CD1c-positive myeloid dendritic cell (primary cell): ENCODE measurements at regions not wholly inside any gene's neighbourhood (a gene's known extent, or its start where the extent isn't known, plus 50 kb on each side); places are given as distances from the start of the nearest gene placed in this dataset.
A peak's percentile ranks its signal among the peaks of the same experiment; 100 is the strongest.

ENCODE experiments used
- DNase-seq: peaks from one replicate; pipeline ENCODE4 v3.0.0-alpha.2; 2016; ENCODE audit errors: extremely low spot score

DNA sequence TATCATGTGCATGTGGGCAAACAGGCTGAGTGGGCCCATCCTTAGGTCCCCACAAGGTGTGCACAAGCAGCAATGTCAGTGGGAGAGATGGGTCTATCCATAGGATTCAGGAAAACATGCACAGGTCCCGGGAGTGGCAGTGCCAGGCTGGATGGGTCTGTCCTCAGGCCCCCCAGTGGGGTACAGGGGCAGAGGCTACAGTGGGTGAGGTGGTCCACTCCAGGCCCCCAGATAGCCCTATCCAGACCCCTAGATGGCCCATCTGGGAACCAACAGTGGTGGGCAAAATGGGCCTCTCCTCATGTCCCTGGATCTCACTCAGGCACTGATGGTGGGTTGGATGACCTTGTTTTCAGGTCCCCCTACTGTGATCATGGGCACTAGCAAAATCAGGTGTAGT is 277.8 kb upstream of the SYT1 start:
- no peak for DNase-seq

DNA sequence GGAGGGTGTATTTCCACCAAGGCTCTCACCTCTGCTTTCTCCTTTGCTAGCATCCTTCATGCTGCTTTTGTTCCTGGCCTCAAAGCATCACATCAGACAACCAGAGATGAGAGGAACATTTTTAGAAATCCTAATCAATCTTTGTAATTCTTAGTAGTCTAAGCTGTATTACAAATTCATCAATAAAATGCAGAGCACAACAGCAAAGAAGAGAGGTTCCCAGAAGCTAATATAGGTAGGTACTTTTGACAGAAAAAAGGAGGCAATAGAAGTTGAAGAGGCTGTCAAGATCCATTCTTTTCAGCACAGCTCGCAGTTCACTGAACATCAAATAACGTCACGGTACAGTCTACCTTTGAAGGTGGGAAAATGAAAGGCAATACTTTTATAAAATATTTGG is 265.2 kb upstream of the SYT1 start:
- DNase-seq, result no peak

DNA sequence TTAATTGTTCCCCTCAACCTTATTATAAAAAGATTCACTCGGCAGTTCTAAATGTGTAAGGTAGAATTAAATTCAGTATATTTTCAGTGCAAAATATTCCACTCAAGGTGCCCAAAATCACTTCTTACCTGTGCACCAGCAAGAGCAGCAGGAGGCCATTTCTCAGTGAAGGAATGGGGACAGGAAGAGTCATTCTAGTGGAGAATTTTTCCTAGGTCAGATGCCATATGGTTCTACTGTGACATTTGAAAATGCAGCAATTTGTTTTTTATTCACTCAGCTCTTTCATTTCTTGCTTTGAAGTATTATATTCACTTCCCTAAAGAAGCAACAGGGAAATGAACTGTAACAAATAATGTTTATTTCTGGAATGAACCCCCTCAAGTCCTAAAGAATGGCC is 264.0 kb upstream of the SYT1 start:
- no peak for DNase-seq

DNA sequence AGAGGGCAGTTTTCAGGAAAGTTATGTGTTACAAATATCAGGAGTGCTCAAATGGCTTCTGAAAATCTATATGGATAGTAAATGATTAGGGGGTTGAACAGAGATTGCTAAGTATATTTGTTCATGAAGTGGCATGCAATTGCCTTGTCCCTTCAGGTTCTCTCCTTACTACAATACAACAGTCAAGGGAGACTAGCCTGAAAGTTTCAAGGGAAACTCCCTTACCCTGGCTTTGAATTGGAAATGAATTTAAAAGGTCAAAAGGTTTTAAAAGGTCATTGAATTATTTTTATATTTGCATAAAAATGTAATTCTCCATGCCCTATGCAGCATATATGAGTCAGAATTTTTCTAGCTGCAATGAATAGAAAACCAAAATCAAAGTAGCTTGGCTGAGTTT is 253.1 kb upstream of the SYT1 start:
- no peak for DNase-seq

DNA sequence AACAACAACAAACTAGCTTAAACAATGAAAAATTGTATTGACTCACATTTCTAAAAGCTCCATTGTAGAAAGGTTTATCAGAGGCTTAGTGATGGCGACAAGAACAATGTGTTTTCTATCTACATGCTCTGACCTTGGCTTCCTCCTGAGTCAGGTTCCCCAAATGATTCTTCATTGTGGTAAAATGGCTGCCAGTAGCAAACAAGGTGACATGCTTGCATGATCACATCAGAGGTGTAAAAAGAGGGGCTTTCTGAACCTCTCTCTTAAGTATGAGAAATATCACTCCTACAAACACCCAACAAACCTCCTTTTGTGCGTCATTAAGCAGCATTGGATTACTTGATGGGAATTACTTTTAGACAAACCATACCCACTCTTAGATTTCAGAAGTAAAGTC is 252.4 kb upstream of the SYT1 start:
- DNase-seq, result no peak

DNA sequence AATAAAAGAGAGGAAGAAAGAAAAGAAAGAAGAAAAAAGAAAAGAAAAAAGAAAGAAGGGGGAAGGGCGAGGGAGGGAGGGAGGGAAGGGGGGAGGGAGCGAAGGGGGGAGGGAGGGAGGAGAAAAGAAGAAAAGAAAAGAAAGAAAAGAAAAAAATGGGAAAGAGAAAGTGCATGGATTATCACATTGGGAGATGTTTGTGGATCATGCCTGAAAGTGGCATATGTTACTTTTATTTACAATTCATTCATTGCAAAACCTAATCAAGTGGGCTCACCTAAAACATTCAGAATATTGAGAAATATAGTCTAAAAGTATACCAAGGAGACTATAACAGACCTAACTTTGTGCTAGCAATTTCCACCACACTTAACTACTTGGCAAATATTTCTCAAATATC is 246.9 kb upstream of the SYT1 start:
- no peak for DNase-seq

DNA sequence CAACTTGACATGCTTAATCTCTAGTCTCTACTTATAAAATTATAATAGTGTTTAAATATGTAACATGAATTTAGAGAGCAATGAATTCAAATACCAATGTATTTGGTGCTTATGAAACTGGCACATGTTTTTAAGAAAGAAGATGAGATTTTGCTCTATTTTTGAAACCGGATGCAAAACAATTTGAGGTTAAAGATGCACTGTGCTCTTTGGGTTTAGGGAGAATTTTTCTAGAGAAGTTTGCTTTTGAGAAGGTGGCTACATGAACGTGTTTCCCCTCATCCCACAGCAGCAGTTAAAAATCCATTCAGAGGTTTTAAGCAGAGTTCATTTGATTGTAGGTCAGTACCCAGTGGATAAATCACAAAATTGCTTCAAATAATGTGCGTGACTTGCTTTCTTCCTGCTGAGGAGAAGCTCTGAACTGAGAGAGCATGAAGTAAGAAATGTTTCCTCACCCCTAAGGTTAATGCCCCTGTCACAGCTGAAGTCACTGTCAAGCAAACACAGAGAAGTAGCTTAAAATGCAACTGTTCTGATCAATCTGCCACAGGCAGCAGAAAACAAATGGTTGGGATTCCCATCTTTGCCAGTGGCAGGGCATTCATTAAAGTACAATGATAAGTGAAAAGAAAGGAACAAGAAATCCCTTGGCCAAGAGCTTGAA is 241.9 kb upstream of the SYT1 start:
- no peak for DNase-seq

DNA sequence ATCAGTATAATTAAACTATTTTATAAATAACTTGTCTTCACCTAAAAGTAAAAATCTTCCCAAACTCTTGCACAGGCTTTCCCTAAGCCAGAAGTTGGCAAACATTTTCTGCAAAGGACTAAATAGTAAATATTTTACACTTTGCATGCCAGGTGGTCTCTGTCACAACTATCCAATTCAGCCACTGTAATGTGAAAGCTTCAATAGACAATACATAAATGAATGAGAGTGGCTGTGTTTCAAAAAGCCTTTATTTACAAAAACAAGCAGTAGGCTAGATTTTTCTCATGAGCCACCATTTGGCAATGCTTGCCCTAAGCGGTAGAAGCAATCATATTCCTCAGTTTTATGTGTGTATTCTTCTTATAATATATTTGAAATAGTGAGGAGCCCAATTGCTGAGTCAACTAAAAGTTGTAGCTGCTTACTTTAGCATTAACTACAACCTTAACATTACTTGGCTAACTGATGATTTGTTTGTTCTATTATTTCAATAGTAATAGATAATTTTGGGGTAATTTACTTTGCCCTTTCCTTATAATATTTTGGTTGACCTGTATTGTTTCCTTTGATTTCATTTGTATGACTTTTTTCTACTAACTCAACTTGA is 236.0 kb upstream of the SYT1 start:
- DNase-seq, result no peak

DNA sequence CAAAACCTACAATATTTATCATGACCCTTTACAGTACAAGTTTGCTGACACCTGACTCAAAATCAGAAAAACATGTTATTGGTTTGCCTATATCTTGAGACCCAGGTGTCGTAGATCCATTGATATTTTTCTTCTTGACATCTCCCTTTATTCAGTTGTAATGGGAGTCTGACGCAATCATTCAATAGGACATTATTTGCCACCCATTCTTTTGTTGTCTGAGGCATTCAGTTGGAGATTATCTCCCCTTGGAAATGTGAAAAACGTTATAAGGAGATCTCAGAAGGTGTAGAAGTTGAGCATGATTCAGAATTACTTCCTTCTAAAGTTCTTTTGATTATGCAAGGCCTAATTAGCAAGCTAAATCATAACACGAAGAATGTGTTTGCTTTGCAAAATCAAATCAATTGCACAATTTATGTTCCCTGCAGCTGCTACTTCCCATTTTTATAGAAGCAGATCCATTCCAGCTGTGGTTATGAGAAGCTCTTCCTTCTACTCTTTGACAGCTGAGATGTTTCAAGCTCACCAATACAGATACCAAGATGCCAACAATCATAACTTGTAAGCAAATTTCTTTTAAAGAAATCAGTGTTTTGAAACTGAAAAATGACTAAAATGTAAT is 228.2 kb upstream of the SYT1 start:
- peak; percentile 60 for DNase-seq

DNA sequence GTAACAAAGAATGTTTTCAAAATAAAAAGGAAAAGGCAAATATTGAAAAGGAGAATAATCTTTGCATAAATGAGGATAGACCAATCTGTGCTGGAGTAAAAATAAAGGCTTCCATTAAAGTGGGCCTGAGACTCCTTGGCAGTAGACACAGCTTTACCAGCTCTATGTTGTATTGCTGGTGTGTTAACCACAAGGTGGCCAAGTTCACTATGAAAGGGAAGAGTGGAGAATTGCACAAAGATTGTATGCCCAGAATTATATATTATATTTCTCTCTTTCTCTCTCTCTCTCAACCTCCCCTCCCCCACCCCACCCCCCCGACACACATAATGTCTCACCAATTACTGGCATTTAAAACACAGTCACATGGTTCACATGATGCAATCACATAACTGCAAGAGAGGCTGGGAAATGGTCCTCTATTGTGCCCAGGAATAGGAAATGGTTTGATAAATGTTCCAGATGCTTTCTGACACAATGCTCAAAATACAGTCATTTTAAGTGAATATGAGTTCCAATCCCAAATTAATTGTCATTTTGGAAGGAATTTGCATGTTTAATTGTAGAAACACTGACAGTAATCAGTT is 222.6 kb upstream of the SYT1 start:
- DNase-seq, result no peak

DNA sequence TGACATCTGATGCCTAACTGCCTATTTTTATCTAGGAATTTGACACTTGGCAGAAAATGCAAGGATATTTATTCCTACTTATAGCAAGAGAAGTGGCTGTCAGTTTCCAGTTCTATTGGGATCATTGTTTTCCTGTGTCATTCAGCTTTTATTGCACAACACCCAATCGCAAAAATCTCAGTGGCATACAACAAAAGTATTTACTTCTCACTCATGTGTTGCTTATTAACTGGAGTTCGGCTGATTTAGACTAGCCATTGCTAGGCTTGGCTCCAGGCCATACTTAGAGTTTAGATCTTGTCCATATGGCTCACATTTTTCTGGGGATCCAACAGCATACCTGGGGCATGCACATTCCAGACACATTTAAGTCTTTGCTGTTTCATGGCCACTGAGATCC is 218.6 kb upstream of the SYT1 start:
- no peak for DNase-seq

DNA sequence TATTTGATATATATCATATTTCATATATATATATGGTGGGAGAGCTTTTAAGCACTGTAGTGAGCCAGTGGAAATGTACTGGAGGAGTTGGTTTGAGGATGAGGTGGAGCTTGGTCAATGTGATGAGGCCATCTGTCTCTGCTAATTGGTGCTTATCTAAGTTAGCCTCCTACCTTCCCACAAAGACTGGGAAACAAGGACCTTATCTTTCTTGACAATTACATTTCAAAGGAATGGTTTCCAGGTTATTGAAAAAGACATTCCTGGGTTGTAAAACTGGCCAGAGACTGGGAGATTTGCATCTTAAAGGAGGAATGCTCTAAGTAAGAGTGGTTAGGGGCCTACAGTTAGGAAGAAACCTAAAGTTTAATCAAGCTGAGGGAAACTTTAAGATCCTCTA is 212.8 kb upstream of the SYT1 start:
- DNase-seq, result no peak

DNA sequence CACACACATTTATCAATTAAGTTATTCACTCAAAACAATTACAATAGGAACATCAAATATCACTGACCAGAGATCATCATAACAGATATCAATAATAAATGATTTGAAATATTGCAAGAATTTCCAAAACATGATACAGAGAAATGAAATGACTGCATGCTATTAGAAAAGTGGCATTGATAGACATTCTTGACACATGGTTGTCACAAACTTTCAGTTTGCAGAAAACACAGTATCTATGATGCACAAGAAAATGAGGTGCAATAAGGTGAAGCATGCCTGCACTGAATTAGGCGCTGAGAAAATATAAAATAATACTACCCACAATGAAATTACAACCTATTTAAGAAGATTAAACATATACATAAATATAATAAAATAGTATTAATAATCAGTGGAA is 198.0 kb upstream of the SYT1 start:
- no peak for DNase-seq

DNA sequence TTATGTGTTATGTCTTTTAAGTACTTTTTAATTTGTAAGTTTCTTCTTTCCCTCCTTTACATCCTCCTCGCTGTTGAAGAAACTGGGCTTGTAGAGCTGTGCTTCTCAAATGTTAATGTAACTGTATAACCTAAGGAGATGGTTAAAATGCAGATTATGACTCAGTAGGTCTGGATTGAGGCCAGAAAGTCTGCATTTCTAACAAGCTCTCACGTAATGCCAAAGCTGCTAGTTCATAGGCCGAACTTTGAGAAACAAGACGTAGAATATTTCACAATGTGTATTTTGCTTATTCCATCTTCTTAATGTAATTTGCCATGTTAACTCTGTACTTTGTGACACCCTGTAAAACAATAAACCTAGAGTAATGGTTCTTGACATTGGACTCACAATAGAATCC is 193.3 kb upstream of the SYT1 start:
- DNase-seq, result no peak

DNA sequence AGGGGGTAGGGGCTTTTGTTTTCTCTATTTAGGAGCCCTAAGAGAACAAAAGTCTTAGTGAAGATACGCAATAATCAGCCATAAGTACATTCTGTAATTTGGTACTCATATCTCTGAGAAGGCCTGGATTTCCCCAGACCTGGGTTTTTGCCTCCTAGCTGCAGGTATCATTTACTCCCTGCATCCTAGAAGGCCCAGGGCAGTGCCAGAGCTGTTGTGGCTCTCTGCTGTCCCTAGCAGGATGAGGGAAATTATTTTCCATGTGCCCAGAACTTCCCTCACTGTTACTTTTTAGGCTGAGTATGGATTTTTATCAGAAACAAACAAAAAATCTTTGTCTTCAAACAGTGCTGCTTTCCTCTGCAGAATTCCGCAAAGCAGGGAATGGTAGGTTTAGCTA is 192.5 kb upstream of the SYT1 start:
- DNase-seq, result no peak

DNA sequence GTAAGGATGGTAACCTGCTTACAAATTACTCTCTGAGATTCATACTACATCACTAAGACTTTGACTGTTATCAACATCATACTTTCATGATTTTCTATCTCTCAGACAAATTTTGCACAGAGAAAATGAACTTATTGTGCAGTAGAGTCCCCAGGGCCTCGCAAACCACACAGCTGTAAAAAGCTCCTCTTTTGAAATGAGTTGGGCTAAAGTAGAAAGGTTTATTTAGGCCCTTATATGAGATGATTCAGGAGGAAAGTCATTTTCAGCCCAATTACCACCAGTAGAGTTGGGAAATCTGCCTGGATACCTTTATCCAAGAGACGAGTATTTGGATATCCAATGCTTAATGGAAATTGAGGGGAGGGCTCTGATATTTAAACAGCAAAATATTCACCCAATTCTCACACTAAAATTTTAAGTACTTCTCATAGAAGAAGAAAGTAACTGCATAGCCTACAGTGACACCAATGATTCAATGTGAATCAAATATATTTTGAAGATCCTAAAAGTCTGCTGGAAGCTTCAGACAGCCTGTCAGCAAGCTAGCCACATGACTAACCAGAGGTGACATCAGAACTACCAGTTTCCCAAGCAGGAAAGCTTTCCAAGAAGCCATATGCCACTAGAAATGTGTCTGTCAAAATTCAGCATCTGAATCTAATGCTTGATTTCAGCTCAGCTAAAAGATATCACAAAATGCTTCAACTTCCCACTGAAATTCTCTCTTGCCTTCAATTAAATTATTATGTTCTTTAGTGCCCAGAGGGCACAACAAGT is 190.1 kb upstream of the SYT1 start:
- DNase-seq, result no peak

DNA sequence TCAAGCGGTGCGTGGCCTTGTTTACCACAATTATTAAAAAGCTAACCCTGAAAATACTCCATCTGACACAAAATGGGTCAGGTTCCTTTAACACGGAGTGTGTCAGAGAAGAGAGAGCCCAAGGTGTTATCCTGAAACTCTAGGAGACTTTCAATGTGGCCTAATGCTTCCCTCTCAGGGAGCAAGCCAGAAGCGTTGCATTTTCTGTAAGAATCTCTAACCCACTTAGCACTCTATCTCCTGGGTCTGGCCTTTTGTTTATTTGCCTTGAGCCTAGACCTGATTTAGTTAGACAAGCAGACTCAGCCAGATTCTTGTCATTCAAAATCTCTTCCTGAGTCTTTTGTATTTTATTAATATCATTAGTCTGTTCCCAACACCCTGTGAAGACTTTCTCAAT is 184.0 kb upstream of the SYT1 start:
- DNase-seq, result no peak

DNA sequence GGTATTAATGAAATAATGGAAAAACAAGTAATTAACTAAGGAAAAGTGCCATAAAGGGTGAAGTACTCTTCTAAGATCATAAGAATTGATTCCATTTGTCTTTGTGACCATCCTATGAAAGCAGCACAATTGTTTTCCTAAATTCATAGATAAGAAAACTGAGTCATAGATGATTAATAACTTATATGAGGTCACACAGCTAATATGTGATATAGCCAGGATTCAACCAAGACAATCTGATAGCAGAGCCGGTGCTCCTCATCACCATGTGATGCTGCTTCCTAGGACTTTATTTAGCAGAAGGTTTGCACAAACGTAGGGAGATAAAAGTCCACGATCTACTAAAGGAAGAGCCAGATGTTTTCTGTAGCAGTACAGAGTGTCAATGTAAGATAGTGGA is 181.5 kb upstream of the SYT1 start:
- DNase-seq, result no peak

DNA sequence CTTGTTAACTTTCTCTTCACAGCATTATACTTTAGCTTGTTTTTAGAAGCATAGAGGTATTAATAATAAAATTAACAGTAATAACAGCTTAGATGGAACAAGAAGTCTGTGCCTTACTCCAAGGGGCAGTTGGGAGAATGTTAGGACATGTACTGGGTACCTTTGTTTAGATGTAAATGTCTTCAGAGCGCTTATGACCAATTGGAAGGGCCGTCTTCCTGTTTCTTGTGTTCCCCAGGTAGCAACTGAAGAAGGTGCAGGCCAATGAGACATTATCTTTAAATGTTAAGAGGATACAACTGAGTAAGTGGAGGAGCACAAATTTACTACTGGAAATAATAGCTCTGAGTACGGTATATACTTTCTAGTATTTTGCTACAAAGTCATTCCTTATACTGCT is 180.9 kb upstream of the SYT1 start:
- DNase-seq, result no peak

DNA sequence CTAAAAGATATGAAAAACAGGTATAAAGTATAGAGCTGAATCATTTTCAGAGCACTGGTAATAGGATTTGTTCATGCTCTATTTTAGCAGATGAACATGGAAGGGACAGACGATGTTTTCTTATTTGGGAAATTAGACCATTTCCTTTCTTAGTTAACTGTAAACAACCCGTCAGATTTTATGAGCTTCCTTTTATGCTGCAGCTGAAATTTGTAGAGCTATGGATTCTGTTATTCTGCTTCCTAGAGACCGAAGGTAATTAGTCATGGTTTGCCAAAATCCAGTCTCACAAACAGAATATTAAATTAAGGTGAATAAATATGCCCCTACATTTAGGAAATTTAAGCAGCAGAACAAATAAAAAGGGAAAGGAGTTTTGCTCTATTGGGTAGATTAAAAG is 180.2 kb upstream of the SYT1 start:
- no peak for DNase-seq

DNA sequence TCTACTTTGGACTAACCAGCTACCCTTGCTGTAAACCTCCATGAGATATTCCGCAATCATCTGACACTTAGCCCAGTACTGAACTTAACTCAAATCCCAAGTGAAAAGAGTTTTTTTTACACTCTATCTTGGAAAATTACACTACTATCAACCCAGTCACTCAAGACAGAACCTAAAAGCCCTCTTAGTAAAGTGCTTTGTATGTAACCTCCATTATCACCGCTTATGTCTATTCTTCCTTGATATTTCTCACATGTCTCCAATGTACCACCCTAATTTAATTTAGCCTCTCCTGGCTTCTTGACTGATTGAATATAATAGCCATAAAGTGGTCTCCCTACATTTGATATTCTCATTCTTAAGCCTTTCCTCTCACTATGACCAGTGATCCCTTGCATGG is 168.8 kb upstream of the SYT1 start:
- no peak for DNase-seq

DNA sequence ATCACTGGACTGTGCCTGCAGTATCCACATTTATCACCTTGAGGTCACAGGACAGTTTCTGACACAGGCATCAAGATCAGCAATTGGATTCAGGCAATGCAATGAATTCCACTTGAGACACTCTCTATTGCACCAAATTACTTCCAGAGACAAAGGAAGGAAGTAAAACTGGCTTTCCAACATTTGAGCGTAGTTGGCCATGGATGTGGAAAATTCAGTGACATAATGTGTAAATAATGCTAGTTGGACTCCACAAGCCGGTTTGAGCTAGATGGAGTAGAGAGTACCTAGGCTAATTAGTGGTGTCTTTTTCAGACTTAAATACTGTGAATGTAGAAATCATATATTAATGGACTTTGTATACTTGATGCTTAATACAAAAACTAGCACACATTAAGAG is 168.3 kb upstream of the SYT1 start:
- no peak for DNase-seq
